Large intestine (tissue), 3 donors: ENCODE measurements at regions not wholly inside any gene's neighbourhood (a gene's known extent, or its start where the extent isn't known, plus 50 kb on each side); places are given as distances from the start of the nearest gene placed in this dataset.

Source experiments
- DNase-seq, 2 donors: peaks; one replicate each; pipeline versions ENCODE4 v3.0.0 to v3.0.0-alpha.2; 2013
- H3K27ac ChIP-seq: one replicate; pipeline ENCODE4 v1.5.1; 2013; ENCODE audit warnings: low read length
- H3K27me3 ChIP-seq: 2 replicates; pipeline ENCODE4 v1.6.1; 2013; ENCODE audit warnings: low read length; ENCODE audit not compliant: control insufficient read depth, insufficient read depth
- H3K36me3 ChIP-seq: 2 replicates; pipeline ENCODE4 v1.6.1; 2013; ENCODE audit warnings: low read length; ENCODE audit not compliant: control insufficient read depth, insufficient read depth
- H3K4me1 ChIP-seq: one replicate; pipeline ENCODE4 v1.6.1; 2013; ENCODE audit warnings: low read length; ENCODE audit not compliant: control insufficient read depth, insufficient read depth
- H3K4me3 ChIP-seq: one replicate; pipeline ENCODE4 v1.5.1; 2013; ENCODE audit warnings: low read length
- H3K9me3 ChIP-seq: one replicate; pipeline ENCODE4 v1.6.1; 2013; ENCODE audit warnings: mild to moderate bottlenecking, low read depth, low read length, moderate library complexity; ENCODE audit not compliant: control insufficient read depth
- WGBS: methylation state at CpG from one replicate; pipeline ENCODE4 v1.1.5; 2013; ENCODE audit warnings: low lambda C conversion rate; ENCODE audit not compliant: insufficient coverage; 5-methylcytosine and 5-hydroxymethylcytosine counted together

DNA sequence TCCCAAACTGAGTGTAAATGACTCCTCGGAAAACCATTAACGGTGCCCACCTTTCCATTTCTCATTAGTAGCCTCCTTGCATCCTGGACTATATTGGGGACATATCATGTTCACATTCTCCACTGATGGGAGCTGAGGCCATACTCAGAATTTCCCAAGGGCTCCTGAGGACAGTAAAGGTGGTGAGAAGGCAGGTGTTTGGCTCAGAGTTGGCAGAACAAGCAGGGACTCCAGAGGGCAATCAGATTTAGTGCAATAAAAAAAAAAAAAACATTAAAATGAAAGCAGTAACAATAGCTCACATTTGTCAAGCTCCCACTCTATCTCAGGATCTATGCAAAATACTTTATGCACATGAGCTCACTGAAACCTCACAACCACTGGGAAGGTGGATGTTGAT lies 401.4 kb downstream of the MAFB start:
- H3K27ac ChIP-seq, result no peak overlapping the region
- no peaks in the 10 kb centered on the region for H3K27me3 ChIP-seq
- WGBS, result no CpG with 5 or more reads among the region's 2 CpGs
- no peaks in the 10 kb centered on the region for H3K36me3 ChIP-seq
- H3K4me3 ChIP-seq, result no peak overlapping the region
- DNase-seq, result no peak
- no peaks in the 10 kb centered on the region for H3K4me1 ChIP-seq
- no peaks in the 10 kb centered on the region for H3K9me3 ChIP-seq

DNA sequence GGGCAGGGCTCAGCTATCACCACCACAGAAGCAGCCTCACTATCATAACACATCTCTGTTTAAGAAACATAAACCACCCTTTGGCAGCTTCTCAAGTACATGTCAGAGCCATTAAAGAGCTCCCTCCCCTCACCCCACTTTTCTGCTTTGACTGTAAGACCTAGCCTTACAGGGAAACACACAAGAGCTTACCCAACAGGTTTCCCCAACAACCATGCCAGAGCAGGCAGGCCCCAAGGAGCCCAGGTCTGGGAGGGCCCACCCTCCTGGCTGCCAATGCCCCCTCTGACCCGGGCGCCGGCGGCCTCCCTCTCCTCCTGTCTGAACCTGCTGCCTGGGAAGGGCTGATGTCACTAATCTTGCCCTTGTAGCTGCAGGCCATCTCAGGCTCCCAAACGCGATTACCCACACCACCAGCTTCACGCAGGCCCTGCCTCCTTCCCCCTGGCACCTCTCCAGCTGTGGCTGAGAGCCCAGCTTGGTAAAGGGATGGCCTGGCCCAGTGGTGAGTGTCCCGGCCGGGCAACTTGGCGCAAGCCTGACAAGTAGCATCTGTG lies 402.0 kb downstream of the MAFB start:
- Histone ChIP-seq H3K27me3 (no peaks in the 10 kb centered on the region), H3K4me1 (no peaks in the 10 kb centered on the region), H3K9me3 (no peaks in the 10 kb centered on the region), H3K36me3 (no peaks in the 10 kb centered on the region), H3K4me3 (no peak overlapping the region), H3K27ac (no peak overlapping the region)
- DNase-seq, result no peak
- WGBS, result no CpG with 5 or more reads among the region's 10 CpGs

DNA sequence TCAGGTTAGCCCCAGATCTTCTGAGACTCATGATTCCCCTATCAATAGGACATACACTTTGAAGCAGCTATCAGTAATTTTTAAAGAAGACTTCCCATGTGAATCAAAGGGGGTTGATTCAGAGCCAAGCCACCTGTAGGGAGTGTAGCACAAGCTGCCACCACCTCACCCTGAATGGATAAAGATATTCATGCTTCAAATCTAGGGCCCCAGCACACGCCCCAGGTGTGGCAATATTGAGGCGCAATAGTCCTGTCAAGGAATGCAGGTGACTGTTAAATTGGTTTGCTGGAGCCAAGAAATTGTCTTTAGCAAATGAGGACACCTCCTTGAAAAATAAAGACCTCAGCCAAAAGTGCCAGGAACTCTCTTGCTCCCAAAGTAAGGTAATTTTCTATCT lies 404.4 kb downstream of the MAFB start:
- Histone ChIP-seq H3K4me3 (no peak overlapping the region), H3K27ac (no peak overlapping the region), H3K27me3 (no peaks in the 10 kb centered on the region), H3K9me3 (no peaks in the 10 kb centered on the region), H3K36me3 (no peaks in the 10 kb centered on the region), H3K4me1 (no peaks in the 10 kb centered on the region)
- no peak for DNase-seq
- 40% methylated on average over 1 of the region's 2 CpGs for WGBS

DNA sequence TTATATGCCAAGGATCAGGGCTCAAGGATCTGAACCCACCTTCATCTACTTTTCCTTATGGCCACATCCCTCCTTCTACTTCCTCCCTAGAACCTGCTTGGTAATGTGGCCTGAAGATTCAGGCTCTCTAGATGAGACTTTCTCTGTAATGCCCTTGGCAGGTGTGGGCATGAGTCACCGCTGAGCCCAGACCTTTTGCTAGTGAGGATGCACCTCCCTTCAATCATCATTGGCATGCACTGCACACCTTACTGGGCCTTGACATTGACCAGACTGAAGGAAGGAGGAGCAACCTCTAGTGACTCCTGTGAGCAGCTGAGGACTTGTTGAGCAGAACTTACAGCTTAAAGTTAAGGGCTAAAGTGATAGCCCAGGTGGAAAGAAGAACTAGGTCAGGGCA lies 405.3 kb downstream of the MAFB start:
- no peaks in the 10 kb centered on the region for H3K36me3 ChIP-seq
- no peak overlapping the region for H3K4me3 ChIP-seq
- WGBS, result no CpG with 5 or more reads among the region's 1 CpG
- no peak overlapping the region for H3K27ac ChIP-seq
- no peaks in the 10 kb centered on the region for H3K27me3 ChIP-seq
- no peaks in the 10 kb centered on the region for H3K4me1 ChIP-seq
- DNase-seq, result no peak
- no peaks in the 10 kb centered on the region for H3K9me3 ChIP-seq

- WGBS, result no CpG with 5 or more reads among the region's 2 CpGs
- H3K27ac ChIP-seq, result no peak overlapping the region
- H3K9me3 ChIP-seq, result no peaks in the 10 kb centered on the region
- H3K4me3 ChIP-seq, result no peak overlapping the region
- no peaks in the 10 kb centered on the region for H3K4me1 ChIP-seq
- no peak for DNase-seq
- no peaks in the 10 kb centered on the region for H3K27me3 ChIP-seq
- H3K36me3 ChIP-seq, result no peaks in the 10 kb centered on the region
Observed at GRCh38 chr20:40282941-40283340, 406.1 kb downstream of the MAFB start.

DNA sequence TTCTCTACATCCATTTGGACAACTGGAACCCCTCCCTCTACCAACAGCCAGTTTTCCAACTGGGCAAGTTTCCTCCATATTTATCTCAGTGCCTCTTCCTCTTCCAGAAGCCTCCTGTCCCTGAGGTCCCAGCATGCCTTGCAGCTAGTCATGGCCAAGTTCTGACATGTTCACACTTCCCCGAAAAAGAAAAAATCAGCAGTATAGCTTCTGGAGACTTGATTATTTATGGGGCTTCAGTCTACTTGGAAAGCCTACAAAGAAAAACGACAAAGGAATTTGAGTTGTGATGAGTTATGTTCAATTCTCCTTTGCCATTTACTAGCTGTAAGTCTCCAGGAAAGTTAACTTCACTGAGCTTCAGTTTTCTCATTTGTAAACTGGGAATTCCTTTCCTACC lies 406.5 kb downstream of the MAFB start:
- no peak for DNase-seq
- no peaks in the 10 kb centered on the region for H3K36me3 ChIP-seq
- H3K27ac ChIP-seq, result no peak overlapping the region
- no peak overlapping the region for H3K4me3 ChIP-seq
- no peaks in the 10 kb centered on the region for H3K4me1 ChIP-seq
- H3K9me3 ChIP-seq, result no peaks in the 10 kb centered on the region
- no CpG with 5 or more reads among the region's 2 CpGs for WGBS
- H3K27me3 ChIP-seq, result no peaks in the 10 kb centered on the region

DNA sequence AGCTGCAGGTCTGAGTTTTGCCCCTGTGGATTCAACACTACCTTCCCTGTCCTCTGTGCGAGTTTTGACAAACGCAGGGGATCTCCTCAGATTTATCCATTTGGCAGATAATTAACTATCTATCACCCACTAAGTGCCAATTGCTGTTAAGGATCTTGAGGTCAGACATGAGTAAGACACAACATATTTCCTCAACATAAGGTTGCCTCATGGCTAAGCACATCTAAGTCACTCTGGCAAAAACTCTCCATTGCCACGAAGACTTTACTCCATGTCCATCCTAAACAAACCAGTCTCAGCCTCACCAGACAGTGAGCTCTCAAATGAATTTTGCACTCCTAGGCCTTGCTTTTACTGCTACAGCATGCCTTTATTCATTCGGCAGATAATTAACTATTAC lies 408.4 kb downstream of the MAFB start:
- H3K36me3 ChIP-seq, result no peaks in the 10 kb centered on the region
- no peaks in the 10 kb centered on the region for H3K9me3 ChIP-seq
- no peak overlapping the region for H3K4me3 ChIP-seq
- H3K27ac ChIP-seq, result no peak overlapping the region
- H3K4me1 ChIP-seq, result no peaks in the 10 kb centered on the region
- no peaks in the 10 kb centered on the region for H3K27me3 ChIP-seq
- DNase-seq, result no peak
- WGBS, result no CpG with 5 or more reads among the region's 4 CpGs

DNA sequence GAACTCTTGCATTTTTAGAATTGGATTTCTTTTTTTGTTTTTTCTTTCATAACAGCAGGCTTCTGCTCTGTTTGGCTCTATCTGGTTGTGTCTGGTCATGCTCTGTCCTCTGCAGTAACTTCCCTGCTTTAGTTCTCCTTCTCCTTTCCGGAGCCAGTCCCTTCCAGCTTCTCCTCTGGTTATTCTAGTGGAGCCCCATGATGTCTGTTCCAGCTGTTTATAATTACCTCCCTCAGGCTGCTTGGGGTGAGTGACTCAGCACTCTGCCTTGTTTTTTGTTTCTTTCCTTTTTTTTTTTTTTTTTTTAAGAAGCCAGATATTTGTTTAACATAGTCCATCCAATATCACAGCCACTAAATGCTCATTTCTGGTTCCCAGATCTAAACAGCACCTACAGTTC lies 409.6 kb downstream of the MAFB start:
- Histone ChIP-seq H3K4me1 (no peaks in the 10 kb centered on the region), H3K4me3 (no peak overlapping the region), H3K27me3 (no peaks in the 10 kb centered on the region), H3K27ac (no peak overlapping the region), H3K9me3 (no peaks in the 10 kb centered on the region), H3K36me3 (no peaks in the 10 kb centered on the region)
- WGBS, result no CpG with 5 or more reads among the region's 1 CpG
- DNase-seq, result no peak

DNA sequence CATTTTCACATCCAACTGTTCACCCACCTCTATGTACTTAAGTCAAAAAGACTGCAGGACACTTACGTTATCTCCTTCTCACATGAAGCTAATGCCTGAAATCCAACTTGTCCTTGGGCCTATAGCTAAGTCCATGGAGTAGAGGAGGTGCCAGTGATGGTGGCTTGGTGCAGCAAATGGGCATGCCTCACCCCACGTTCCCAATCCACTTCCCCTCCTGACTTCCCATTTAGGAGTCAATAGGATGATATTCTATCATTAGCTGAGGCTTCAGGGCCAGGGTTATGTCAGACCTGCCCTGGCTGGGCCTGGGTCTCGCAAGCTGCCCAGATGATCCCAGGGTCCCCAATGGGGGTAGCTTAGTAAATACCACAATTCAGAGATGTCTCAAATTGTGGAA lies 410.4 kb downstream of the MAFB start:
- H3K4me3 ChIP-seq, result no peak overlapping the region
- no peak for DNase-seq
- H3K9me3 ChIP-seq, result no peaks in the 10 kb centered on the region
- no peaks in the 10 kb centered on the region for H3K36me3 ChIP-seq
- H3K27me3 ChIP-seq, result no peaks in the 10 kb centered on the region
- no peak overlapping the region for H3K27ac ChIP-seq
- H3K4me1 ChIP-seq, result no peaks in the 10 kb centered on the region
- 100% methylated on average over 1 of the region's 3 CpGs for WGBS

GRCh38 chr20:40276301-40276700 lies 412.7 kb downstream of the MAFB start:
- H3K4me3 ChIP-seq, result no peak overlapping the region
- H3K27ac ChIP-seq, result no peak overlapping the region
- H3K36me3 ChIP-seq, result no peaks in the 10 kb centered on the region
- no peak for DNase-seq
- WGBS, result 70% methylated on average over 2 of the region's 4 CpGs
- no peaks in the 10 kb centered on the region for H3K9me3 ChIP-seq
- H3K4me1 ChIP-seq, result no peaks in the 10 kb centered on the region
- no peaks in the 10 kb centered on the region for H3K27me3 ChIP-seq

GRCh38 chr20:40275738-40276137 lies 413.3 kb downstream of the MAFB start:
- no peaks in the 10 kb centered on the region for H3K36me3 ChIP-seq
- no peaks in the 10 kb centered on the region for H3K9me3 ChIP-seq
- DNase-seq, result no peak
- WGBS, result 100% methylated on average over 3 of the region's 10 CpGs
- H3K27me3 ChIP-seq, result no peaks in the 10 kb centered on the region
- H3K4me3 ChIP-seq, result no peak overlapping the region
- no peak overlapping the region for H3K27ac ChIP-seq
- H3K4me1 ChIP-seq, result no peaks in the 10 kb centered on the region
